GM21515 (cell line): ENCODE measurements at regions not wholly inside any gene's neighbourhood (a gene's known extent, or its start where the extent isn't known, plus 50 kb on each side); places are given as distances from the start of the nearest gene placed in this dataset.

Source experiments
- ATAC-seq: cut with Tn5 transposase; IDR thresholded peaks from one replicate; pipeline ENCODE4 v1.9.1; 2021; ENCODE audit not compliant: unreplicated experiment

GRCh38 chr6:56005426-56005825 lies 130.0 kb upstream of the BMP5 start:
- ATAC-seq = no peak

- ATAC-seq = no peak
Measured at GRCh38 chr6:56004426-56004825, 129.0 kb upstream of the BMP5 start.

GRCh38 chr6:56003616-56004015 lies 128.2 kb upstream of the BMP5 start:
- no peak for ATAC-seq

- no peak for ATAC-seq
Measured at GRCh38 chr6:56002336-56002735, 126.9 kb upstream of the BMP5 start.

GRCh38 chr6:55998576-55998975 lies 123.2 kb upstream of the BMP5 start:
- no peak for ATAC-seq

- no peak for ATAC-seq
Measured at GRCh38 chr6:55997223-55997874, 122.0 kb upstream of the BMP5 start.

- ATAC-seq = no peak
Measured at GRCh38 chr6:55994531-55994930, 119.1 kb upstream of the BMP5 start.

- no peak for ATAC-seq
Measured at GRCh38 chr6:55993418-55993817, 118.0 kb upstream of the BMP5 start.

GRCh38 chr6:55992546-55992945 lies 117.2 kb upstream of the BMP5 start:
- ATAC-seq = no peak

GRCh38 chr6:55985309-55985708 lies 109.9 kb upstream of the BMP5 start:
- ATAC-seq = no peak

- ATAC-seq = no peak
Measured at GRCh38 chr6:55983861-55984260, 108.5 kb upstream of the BMP5 start.

- ATAC-seq = no peak
Measured at GRCh38 chr6:55981660-55982059, 106.3 kb upstream of the BMP5 start.

- peak; percentile 58 for ATAC-seq
Measured at GRCh38 chr6:55980627-55981211, 105.3 kb upstream of the BMP5 start.

GRCh38 chr6:55979526-55979925 lies 104.1 kb upstream of the BMP5 start:
- ATAC-seq = no peak

GRCh38 chr6:55977959-55978665 lies 102.7 kb upstream of the BMP5 start:
- no peak for ATAC-seq

GRCh38 chr6:55974688-55975087 lies 99.3 kb upstream of the BMP5 start:
- ATAC-seq = no peak

GRCh38 chr6:55972091-55972490 lies 96.7 kb upstream of the BMP5 start:
- ATAC-seq = no peak

GRCh38 chr6:55969526-55969925 lies 94.1 kb upstream of the BMP5 start:
- ATAC-seq = no peak

- ATAC-seq = no peak
Measured at GRCh38 chr6:55968926-55969325, 93.5 kb upstream of the BMP5 start.

- no peak for ATAC-seq
Measured at GRCh38 chr6:55964136-55964535, 88.7 kb upstream of the BMP5 start.

GRCh38 chr6:55963301-55963700 lies 87.9 kb upstream of the BMP5 start:
- ATAC-seq = no peak

- ATAC-seq = no peak
Measured at GRCh38 chr6:55960344-55960743, 85.0 kb upstream of the BMP5 start.
